Cardiac muscle cell (in vitro differentiated cells and primary cell): ENCODE measurements at regions not wholly inside any gene's neighbourhood (a gene's known extent, or its start where the extent isn't known, plus 50 kb on each side); places are given as distances from the start of the nearest gene placed in this dataset.

ENCODE experiments used
- DNase-seq, 2 donors: peaks; one replicate each; pipeline versions ENCODE4 v3.0.0 to v3.0.0-alpha.2; 2010 to 2017; ENCODE audit warnings: low read depth in 1 of 2, low spot score in 1 of 2
- H3K27ac ChIP-seq: fragments of 200-600 bp; sonication (generic); 2 replicates; pipeline ENCODE4 v1.5.1; 2016
- H3K27me3 ChIP-seq: fragments of 200-600 bp; sonication (generic); 2 replicates; pipeline ENCODE4 v1.6.0; 2016; ENCODE audit warnings: control low read depth
- H3K36me3 ChIP-seq: fragments of 200-600 bp; sonication (generic); 2 replicates; pipeline ENCODE4 v1.5.1; 2016; ENCODE audit warnings: control low read depth
- H3K4me1 ChIP-seq: fragments of 200-600 bp; sonication (generic); 2 replicates; pipeline ENCODE4 v1.8.1; 2017; ENCODE audit warnings: low read depth, mild to moderate bottlenecking, mixed run types
- H3K4me3 ChIP-seq: fragments of 200-600 bp; sonication (generic); 2 replicates; pipeline ENCODE4 v1.5.1; 2016; ENCODE audit warnings: mild to moderate bottlenecking
- H3K9me3 ChIP-seq: fragments of 200-600 bp; sonication (generic); 2 replicates; pipeline ENCODE4 v1.5.1; 2017; ENCODE audit warnings: low read depth, mild to moderate bottlenecking, control low read depth
- TF ChIP-seq, protein P1 (sequence below): IDR thresholded peaks from 2 replicates; pipeline ENCODE4 v1.5.1; 2012; ENCODE audit warnings: low read depth, mild to moderate bottlenecking, low read length

DNA sequence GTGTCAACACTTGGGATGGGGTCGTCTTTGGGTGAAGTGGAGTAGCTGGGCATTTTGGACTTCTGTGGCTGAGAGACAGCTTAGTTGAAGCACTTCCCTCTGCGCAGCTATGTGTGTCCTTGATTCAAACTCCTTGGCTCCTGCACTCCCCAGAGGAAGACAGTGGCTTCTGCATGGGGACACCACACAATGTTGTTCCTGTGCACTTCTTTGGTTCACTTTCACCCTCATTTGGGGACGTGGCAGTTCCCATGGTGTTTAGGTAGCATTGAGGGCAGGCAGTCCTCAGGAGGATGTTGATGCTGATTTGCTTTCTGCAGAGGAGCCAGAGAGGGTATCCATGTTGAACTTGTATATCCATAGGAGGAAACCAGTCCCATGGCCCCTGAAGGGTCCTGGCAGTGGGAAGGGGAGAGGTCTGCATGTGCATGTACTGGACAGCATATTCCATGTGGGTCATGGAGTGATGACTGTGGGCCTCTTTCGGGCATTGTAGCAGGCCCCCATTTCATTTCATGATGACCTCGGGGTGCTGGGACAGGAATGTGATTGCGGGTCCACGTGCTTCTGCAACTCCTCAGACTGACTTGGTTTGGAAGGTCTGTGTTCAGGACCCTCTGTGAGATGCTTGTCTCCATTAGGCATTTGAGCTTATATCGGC, 135.4 kb downstream of the SNRPN start:
- TF ChIP-seq, protein P1, sequence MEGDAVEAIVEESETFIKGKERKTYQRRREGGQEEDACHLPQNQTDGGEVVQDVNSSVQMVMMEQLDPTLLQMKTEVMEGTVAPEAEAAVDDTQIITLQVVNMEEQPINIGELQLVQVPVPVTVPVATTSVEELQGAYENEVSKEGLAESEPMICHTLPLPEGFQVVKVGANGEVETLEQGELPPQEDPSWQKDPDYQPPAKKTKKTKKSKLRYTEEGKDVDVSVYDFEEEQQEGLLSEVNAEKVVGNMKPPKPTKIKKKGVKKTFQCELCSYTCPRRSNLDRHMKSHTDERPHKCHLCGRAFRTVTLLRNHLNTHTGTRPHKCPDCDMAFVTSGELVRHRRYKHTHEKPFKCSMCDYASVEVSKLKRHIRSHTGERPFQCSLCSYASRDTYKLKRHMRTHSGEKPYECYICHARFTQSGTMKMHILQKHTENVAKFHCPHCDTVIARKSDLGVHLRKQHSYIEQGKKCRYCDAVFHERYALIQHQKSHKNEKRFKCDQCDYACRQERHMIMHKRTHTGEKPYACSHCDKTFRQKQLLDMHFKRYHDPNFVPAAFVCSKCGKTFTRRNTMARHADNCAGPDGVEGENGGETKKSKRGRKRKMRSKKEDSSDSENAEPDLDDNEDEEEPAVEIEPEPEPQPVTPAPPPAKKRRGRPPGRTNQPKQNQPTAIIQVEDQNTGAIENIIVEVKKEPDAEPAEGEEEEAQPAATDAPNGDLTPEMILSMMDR: no peak
- Histone ChIP-seq H3K36me3 (peaks cover 31% of the 10 kb centered on the region), H3K27me3 (no peaks in the 10 kb centered on the region), H3K4me3 (no peak overlapping the region), H3K27ac (no peak overlapping the region), H3K4me1 (no peaks in the 10 kb centered on the region), H3K9me3 (no peaks in the 10 kb centered on the region)
- no peak for DNase-seq

DNA sequence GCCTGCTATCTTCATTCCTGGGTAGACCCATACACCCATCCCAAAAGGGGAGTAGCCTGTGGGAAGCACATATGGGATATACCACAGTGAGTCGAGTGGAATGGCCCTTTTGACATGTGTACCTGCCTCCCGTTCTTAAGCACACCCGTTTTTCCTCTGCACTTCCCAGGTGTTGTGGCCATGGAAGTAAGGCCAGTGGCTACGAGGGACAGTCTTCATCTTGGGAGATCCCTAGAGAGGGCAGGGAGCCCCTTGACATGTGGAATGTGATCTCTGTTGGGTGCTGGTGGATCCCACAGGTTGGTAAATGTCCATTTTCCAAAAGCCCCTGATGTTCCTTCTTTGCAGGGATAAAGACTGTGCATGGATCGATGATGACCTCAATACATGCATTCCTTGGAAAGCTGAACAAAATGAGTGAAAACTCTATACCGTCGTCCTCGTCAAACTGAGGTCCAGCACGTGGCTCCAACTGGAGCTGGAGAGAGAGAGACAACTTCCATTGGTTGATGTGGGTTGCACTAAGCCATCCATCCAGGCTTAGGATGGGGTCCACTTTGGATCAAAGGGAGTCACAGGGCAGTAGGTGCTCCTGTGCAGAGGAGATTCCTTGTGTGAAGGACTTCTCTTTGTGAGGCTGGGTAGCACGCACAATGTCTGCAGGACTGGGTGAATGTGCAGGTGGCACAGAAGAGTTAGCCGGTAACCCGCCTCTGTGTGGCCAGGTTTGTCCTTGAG, 136.8 kb downstream of the SNRPN start:
- no peak overlapping the region for H3K27ac ChIP-seq
- H3K4me3 ChIP-seq: no peak overlapping the region
- peaks cover 33% of the 10 kb centered on the region for H3K36me3 ChIP-seq
- no peak for DNase-seq
- H3K27me3 ChIP-seq: no peaks in the 10 kb centered on the region
- TF ChIP-seq, protein P1: no peak
- H3K4me1 ChIP-seq: no peaks in the 10 kb centered on the region
- no peaks in the 10 kb centered on the region for H3K9me3 ChIP-seq

DNA sequence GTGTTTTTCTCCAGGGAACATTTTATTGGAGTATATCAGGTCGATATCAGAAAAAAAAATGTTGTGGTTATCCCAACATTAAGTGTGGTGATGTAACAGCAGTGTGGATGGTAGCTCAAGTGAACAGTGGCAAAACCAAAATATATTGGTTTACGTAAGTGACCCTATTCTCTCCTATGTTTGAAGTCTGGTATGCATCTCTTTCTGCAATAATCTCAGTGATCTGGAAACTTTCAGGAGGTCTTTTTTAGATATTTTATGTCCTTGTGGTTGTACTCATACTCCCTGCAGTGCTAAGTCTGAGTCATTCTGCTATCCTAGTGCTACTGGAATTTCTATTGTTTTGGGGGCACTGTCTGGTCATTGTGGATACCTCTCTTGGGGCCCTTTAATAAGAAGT, 137.9 kb downstream of the SNRPN start:
- H3K27ac ChIP-seq: peak overlapping the region; percentile 60
- H3K9me3 ChIP-seq: no peaks in the 10 kb centered on the region
- TF ChIP-seq, protein P1: no peak
- no peaks in the 10 kb centered on the region for H3K27me3 ChIP-seq
- no peaks in the 10 kb centered on the region for H3K4me1 ChIP-seq
- no peak for DNase-seq
- H3K4me3 ChIP-seq: no peak overlapping the region
- peaks cover 36% of the 10 kb centered on the region for H3K36me3 ChIP-seq

DNA sequence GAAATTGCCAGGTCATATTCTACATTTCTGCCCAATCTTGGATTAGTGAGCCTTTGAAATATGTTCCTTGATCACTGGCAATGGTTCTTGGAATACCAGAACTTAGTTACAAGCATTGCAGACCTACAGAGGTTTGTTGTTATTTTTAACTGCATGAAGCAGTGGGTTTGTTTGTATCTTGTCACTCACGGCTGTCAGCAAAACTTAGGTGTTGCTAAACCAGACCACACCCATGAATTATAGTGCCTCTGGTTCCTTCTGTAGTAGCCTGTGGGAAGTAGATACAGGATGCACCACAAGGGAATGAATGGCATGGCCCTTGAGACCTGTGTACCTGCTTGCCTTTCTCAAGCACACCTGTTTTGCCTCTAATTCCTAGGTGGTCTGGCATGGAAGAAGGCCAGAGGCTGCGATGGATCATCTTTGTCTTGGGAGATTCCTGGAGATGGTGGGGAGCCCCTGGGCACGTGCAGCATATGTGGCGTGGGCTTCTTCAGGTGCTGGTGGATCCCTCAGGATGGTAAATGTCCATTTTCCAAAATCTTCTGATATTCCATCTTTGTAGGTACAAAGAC, 138.8 kb downstream of the SNRPN start:
- no peak overlapping the region for H3K4me3 ChIP-seq
- H3K27ac ChIP-seq: peak overlapping the region; percentile 60
- H3K36me3 ChIP-seq: peaks cover 44% of the 10 kb centered on the region
- no peaks in the 10 kb centered on the region for H3K4me1 ChIP-seq
- TF ChIP-seq, protein P1: no peak
- H3K27me3 ChIP-seq: no peaks in the 10 kb centered on the region
- DNase-seq: no peak
- H3K9me3 ChIP-seq: no peaks in the 10 kb centered on the region

DNA sequence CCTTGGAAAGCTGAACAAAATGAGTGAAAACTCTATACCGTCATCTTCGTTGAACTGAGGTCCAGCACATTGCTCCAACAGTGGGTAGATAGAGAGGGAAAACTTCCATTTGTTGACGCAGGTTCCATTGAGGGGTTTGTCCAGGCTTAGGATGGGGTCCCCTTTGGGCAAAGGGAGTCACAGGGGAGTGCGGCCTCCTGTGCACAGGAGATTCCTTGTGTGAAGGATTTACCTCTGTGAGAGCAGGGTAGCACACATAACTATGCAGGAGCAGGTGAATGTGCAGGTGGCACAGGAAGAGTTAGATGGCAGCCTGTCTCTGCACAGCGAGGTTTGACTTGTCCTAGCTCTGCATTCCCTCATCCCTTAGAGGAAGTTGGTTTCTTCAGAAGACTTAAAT, 139.3 kb downstream of the SNRPN start:
- Histone ChIP-seq H3K36me3 (peaks cover 50% of the 10 kb centered on the region), H3K27me3 (no peaks in the 10 kb centered on the region), H3K9me3 (no peaks in the 10 kb centered on the region), H3K27ac (no peak overlapping the region), H3K4me3 (no peak overlapping the region), H3K4me1 (no peaks in the 10 kb centered on the region)
- TF ChIP-seq, protein P1: no peak
- DNase-seq: no peak
